Retinal pigment epithelial cell (primary cell): ENCODE measurements at regions not wholly inside any gene's neighbourhood (a gene's known extent, or its start where the extent isn't known, plus 50 kb on each side); places are given as distances from the start of the nearest gene placed in this dataset.

ENCODE experiments used
- DNase-seq: peaks from one replicate; pipeline ENCODE4 v3.0.0-alpha.2; 2010; ENCODE audit warnings: low read depth
- H3K4me3 ChIP-seq: 2 replicates; pipeline ENCODE4 v1.5.1; 2011; ENCODE audit warnings: mild to moderate bottlenecking, low read length, control low read depth, moderate library complexity
- TF ChIP-seq, protein P1 (sequence below): conservative IDR thresholded peaks from 2 replicates; pipeline ENCODE4 v1.5.1; 2011; ENCODE audit warnings: low read depth, low read length, control low read depth, inconsistent platforms

DNA sequence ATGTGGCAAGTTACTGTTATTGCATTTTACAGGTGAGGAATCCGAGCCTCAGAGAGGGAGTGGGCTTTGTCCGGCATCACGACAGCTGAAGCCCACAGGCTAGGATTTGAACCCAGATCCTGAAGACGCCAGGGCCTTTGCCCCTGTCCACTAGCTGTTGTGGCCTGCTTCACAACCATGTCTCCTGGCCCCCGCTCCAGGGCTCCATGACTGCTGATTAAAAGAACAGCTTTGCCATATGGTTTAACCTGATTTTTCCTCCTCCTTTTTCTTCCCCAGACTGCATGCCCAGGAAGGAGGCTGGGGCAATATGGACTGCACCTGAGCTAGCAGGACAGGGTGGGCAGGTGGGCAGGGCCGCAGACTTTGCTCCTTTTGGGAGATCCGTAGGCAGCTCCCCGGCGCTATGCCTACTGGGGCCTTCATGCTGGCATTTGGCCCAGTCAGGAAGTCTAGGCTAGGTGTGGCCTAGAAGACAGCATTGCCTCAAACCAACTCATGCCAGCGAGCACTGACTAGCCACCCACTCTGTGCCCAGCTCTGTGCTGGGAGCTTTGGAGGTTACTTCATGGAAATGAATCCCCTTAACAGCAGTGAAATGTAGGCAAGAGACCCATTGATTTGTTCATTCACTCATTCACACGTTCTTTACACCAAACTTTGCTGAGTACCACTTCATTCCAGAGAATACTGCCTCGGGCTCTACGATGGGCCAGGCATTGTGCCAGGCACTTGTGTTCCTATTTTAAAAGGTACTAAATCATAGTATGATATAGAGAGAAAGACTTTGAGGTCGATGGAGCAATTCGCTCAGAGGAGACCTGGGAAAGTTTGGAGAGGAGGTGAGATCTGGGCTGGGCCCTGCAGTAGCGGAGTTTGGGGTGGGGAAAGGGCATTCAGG is 94.3 kb upstream of the CPEB4 start:
- TF ChIP-seq, protein P1, sequence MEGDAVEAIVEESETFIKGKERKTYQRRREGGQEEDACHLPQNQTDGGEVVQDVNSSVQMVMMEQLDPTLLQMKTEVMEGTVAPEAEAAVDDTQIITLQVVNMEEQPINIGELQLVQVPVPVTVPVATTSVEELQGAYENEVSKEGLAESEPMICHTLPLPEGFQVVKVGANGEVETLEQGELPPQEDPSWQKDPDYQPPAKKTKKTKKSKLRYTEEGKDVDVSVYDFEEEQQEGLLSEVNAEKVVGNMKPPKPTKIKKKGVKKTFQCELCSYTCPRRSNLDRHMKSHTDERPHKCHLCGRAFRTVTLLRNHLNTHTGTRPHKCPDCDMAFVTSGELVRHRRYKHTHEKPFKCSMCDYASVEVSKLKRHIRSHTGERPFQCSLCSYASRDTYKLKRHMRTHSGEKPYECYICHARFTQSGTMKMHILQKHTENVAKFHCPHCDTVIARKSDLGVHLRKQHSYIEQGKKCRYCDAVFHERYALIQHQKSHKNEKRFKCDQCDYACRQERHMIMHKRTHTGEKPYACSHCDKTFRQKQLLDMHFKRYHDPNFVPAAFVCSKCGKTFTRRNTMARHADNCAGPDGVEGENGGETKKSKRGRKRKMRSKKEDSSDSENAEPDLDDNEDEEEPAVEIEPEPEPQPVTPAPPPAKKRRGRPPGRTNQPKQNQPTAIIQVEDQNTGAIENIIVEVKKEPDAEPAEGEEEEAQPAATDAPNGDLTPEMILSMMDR, result no peak
- H3K4me3 ChIP-seq, result no peak overlapping the region
- DNase-seq, result no peak

DNA sequence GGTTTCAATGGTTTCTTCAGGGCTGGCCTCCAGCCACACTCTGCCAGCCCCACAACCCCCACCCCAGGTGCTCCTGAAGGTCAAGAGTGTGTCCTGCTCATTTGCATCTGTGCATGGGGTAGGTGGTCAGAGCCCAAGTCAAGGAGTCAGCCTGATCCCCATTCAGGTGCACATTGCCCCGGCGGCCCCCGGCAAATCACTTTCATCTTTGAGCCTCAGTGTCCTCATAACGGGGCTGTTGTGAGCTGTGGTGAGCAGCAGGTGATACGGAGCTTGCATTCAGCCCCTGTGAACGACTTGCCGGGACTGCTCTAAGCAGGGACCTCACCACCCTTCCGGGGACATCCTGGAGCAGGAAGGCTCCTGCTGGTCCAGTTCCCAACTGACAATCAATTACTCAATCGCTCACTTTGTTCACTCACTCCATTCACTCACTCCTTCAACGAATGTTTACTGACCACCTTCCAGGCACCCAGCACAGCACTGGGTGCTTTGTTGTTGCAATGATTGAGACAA is 93.2 kb upstream of the CPEB4 start:
- TF ChIP-seq, protein P1, result no peak
- H3K4me3 ChIP-seq, result no peak overlapping the region
- DNase-seq, result no peak

DNA sequence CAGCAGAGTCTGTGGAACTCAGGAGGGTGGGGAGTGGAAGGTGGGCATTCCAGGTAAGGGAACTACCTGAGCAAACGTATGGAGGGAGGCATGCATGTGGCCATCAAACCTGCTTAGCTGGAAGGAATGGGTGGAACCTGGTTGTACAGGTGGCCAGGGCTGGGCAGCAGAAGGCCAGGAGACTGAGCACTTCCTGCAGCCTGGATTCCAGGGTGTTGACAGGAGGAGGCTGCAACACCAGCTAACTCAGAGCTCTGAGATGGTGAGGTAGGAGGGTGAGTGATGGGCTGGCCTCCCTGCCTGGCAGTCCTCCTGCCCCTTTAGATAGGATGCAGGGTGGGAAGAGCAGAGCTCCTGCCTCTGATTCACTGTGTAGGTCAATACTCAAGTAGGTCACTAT is 92.5 kb upstream of the CPEB4 start:
- TF ChIP-seq, protein P1, result no peak
- no peak for DNase-seq
- no peak overlapping the region for H3K4me3 ChIP-seq

DNA sequence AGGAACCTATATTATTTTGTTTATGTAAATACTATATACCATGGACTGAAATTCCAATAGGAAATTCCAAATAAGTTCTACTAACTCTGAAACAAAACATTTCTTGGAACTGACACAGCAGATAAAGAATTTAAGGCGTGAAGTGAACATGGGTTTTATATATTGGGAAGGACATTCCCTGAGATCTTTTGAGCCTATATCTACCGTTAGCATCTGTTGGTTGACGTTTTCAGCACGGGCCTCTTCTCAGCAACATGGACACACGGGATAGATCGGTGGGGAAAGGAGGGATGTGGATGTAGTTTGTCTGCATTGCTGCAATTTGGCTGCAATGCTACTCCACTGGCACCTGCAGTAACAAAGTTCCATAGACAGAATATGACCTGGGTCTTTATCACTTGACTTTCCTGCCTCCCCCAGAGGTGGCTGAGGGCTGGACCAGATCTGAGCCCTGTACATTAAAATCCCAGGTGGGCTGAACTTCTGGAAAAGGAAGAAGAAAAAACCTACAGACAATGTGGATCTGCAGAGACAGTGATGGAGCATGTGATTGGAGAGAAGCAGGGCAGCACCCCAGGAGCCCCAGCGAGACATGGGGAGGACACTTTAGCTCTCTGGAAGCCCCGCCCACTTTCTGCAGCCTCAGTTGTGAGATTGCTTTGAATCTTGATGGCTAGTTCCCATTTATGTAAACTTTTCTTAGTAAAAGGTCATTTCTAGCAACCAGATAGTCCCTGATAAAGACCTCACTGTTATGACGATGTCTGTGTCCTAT is 91.2 kb upstream of the CPEB4 start:
- no peak overlapping the region for H3K4me3 ChIP-seq
- TF ChIP-seq, protein P1, result no peak
- DNase-seq, result no peak

DNA sequence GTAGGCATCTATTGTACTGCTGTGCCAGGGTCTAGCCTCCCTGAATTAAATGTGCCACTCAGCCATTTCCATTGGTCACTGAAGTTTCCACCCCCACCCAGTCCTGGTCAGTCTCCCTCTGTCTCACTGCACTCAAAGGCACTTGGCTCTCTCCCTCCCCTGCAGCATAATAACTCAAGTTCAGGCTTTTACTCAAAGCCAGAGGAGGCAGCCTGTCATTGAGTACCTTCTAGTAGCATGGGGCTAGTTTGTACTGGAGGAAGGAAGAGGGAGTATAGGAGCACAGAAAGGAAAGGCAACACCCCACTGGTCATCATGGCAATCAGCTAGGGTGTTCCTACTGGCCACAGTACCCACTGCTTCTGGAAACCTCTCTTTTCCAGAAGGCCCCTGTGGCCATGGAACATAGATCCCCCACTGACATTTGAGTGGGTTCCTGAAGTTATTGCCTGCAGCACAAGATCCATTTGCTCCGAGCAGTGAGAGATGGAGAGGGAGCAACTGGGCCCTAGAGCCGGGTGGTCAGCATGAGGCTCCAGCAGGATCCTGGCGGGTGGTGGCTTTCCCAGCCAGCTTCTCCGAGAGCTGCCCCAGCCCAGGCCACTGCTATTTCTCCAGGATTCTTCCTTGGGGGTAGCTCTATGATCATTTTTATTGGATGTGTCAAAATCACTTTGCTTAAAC is 89.9 kb upstream of the CPEB4 start:
- no peak for DNase-seq
- TF ChIP-seq, protein P1, result no peak
- H3K4me3 ChIP-seq, result no peak overlapping the region

DNA sequence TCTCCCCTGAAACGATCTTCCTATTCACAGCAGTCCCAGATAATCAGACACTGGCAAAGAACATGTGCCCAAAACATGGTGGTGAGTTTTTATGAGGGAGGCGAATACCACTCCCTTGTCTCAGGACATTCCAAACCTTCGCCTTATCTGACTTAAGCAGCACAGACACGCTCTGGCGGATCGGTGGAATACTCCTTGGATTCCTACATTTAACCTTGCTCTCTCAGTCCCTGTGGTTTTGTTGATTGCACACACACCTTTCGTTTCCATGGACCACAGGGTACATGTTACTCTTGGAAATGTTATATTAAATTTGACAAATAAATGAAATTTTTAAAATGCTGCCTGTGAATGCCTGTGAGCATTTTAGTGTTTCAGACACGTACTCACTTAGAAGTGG is 87.8 kb upstream of the CPEB4 start:
- no peak overlapping the region for H3K4me3 ChIP-seq
- DNase-seq, result no peak
- TF ChIP-seq, protein P1, result no peak
